OCI-M2 (cell line): ENCODE measurements at regions not wholly inside any gene's neighbourhood (a gene's known extent, or its start where the extent isn't known, plus 50 kb on each side); places are given as distances from the start of the nearest gene placed in this dataset.
"Not testable (repeated sequence)": the region's sequence is repeated elsewhere in the genome, so short reads cannot be mapped to it uniquely, and the experiment has no call there.

Experiments used
- DNase-seq: peaks from one replicate; lab custom pipeline; 2025; ENCODE audit not compliant: unreplicated experiment; lab: John Stamatoyannopoulos, UW

DNA sequence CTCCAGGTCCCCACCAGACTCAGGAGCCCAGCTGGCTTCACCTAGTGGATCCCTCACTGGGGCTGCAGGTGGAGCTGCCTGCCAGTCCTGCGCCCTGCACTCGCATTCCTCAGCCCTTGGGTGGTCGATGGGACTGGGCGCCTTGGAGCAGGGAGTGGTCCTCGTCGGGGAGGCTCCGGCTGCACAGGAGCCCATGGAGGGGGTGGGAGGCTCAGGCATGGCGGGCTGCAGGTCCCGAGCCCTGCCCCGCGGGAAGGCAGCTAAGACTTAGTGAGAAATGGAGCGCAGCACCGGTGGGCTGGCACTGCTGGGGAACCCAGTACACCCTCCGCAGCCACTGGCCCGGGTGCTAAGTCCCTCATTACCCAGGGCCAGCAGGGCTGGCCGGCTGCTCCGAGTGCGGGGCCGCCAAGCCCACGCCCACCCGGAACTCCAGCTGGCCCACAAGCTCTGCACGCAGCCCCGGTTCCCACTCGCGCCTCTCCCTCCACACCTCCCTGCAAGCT is 203.4 kb downstream of the DSC3 start:
- DNase-seq: not testable (repeated sequence)

DNA sequence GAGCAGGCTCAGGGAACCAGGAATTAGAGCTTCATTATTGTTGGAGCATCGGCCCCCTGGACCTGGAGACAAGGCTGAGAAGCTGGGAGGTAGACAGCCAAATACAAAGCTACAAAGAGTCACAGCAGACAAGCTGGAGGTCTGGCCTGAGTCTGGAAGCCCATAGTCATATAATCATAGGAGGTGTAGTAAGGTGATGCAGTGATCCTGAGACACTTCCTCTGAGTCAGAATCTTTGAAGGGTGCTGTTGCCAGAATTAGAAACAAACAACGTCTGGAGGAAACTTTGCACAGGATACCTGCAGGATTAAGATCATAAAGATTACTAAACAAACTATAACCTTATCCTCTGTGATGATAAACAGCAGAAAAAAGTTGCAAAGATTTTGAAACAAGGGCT is 213.8 kb downstream of the DSC3 start:
- DNase-seq: no peak

DNA sequence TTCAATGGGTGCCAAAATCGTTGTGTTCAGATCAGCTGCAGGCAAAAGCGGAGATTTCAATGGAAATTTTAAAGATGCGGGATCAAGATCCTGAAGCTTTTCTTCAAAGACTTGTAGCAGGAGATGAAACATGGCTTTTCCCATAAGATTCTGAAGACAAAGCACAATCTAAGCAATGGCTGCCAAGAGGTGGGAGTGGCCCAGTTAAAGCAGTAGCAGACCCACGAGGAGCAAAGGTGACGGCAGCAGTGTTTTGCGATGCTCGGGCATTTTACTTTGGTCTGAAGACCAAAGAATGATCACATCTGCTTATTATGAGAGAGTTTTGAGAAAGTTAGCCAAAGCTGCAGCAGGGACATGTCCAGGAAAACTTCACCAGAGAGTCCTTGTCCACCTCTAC is 222.9 kb downstream of the DSC3 start:
- no peak for DNase-seq

DNA sequence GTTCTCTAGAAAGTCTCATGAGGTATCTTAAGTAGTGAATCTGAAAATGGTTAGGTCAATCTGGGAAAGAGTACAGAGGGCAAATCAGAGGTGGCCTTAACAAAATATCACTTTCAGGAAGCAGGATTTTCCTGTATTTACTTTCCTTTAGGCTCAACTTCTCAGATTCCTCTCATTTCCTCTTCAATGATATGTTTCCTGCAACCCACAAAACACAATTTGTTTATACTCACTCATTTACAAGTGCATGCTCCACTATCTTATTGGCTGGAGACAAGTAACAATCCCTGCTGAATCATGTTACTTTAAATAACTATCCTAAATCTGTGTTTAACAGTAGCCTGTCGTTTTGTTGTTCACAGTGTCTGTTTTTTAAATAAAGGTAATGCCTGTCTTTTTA is 228.1 kb downstream of the DSC3 start:
- DNase-seq: no peak

DNA sequence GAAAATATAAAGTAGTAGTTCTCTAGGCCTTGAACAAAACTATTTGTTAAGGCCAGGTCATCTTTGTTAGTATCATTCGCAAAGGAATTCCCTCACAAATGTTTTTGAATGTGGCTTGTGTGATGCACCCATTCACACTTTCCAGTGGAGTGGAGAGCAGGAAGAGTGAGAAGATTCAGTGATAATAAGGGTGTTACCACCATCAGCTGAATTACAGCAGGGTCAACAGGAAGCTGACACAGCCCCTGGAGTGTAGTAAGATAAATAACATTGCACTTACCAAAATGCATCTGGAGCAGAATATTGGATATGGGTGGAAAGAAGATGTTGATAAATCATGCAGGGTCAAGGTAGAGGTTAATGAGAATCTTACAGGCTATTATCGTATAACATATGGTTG is 231.0 kb downstream of the DSC3 start:
- DNase-seq: no peak

DNA sequence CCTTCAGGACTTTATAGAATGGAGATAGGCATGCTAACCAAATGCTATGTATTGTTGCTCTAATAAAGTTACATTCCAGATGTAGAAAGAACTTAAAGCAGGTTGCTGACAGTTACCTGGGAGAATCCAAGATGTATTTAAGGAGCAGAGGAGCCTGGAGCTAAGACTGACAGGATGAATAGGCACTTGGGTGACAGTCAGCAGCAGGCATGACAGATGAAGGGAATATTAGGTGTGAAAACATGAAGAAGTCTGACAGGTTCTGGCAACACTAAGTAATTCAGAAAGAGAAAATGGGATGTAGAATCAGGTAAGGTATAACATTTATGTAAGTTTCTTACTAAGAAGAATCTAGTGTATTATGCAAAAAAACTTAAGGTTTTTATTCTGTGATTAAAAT is 232.0 kb downstream of the DSC3 start:
- DNase-seq: no peak

DNA sequence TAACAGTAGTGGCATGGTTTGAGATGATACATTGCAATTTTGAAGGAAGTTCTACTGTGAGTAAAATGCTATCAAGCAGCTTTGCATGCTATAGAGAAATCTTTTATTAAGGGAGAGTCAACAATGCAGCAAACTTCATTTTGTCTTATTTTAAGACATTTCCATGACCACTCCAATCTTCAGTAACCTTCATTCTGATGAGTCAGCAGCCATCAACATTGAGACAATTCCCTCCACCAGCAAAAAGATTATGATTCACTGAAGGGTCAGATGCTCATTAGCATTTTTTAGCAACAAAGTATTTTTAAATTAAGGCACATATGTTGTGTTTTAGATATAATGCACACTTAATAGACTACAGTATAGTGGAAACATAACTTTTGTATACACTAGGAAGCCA is 235.7 kb downstream of the DSC3 start:
- DNase-seq: no peak

DNA sequence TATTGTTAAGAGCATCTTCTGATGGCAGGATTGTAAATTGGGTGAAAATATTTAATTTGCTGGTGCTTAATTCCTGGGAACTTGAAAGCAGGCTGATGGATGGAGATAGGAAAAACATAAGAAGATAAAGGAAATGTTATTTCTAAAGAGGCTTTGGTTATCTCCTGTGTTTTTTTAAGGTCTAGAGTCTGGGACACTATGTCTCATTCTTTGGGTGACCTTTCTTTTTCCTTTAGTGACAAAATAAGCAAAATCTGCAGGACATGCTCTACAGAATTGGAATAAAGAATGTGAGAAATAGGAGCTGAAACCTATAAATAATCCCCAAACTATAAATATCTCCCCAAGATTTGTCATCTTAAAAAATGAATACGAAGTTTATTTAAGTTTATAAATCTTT is 241.7 kb downstream of the DSC3 start:
- DNase-seq: no peak

DNA sequence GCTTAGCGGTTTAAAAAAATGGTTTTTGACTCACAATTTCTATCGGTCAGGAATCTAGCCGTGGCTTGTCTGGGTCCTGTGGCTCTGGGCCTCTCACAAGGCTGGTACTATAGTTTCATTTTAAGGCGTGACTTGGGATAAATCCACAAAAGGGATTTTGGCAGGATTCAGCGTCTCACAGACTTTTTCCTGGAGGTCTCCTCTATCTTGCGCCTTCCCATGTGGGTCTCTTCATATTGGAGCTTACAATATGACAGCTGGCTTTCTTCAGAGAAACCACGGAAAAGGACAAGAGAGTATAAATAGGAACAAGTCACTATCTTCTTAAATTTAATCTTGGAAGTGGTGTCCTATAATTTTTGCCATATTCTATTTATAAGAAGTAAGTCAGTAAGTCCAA is 250.5 kb downstream of the DSC3 start:
- DNase-seq: no peak

DNA sequence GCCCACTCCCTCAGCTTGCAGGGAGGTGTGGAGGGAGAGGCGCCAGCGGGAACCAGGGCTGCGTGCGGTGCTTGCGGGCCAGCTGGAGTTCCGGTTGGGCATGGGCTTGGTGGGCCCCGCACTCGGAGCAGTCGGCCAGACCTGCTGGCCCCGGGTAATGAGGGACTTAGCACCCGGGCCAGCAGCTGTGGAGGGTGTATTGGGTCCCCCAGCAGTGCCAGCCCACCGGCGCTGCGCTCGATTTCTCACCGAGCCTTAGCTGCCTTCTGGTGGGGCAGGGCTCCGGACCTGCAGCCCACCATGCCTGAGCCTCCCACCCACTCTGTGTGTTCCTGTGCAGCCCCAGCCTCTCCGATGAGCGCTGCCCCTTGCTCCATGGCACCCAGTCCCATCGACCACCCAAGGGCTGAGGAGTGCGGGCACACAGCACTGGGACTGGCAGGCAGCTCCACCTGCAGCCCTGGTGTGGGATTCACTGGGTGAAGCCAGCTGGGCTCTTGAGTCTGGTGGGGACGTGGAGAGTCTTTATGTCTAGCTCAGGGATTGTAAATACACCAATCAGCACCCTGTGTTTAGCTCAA is 254.0 kb downstream of the DSC3 start:
- DNase-seq: not testable (repeated sequence)

DNA sequence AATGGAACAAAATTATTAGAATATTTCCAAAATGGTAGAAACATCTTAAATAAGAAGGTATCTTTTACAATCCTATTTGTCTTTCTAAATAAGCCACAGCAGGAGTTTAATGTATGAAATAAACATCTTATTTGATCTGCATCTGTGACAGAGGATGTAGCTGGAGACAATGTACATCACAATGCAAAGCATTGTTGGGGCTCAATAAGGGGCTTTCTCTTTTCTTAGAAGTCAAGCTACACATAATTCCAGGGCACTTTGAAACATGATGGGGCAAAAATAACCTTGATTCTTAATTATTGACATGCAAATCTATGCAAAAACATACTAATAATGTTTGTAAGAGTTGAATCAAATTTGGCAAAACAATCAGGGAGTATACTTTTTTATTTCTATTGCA is 255.1 kb downstream of the DSC3 start:
- no peak for DNase-seq

DNA sequence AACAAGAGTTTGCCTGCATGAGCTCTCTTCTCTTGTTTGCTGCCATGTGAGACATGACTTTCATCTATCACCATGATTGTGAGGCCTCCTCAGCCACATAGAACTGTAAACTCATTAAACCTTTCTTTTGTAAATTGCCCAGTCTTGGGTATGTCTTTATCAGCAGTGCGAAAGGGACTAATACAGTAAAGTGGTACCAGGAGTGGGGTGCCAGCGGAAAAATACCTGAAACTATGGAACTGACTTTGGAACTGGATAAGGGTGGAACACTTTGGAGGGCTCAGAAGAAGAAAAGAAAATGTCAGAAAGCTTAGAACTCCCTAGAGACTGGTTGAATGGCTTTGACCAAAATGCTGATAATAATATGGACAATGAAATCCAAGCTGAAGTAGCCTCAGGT is 260.9 kb downstream of the DSC3 start:
- DNase-seq: no peak

DNA sequence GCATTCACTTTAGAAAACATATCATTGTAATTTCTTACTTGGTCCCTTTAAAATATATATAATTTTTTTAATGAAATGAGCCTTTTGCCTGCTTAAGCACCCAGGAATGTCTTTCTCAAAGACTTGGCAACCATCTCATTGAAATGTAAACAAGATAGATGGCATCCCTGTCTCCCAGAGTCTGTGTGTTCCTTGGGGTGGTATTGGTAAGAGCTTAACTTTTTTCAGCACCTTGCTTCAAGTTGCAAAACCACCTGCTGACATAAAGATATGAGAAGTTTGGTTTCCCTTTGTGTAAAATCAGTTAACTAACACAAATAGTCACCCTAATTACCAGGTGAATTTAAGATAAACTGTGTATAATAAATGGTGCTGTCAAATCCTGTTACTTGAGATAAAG is 266.9 kb downstream of the DSC3 start:
- DNase-seq: no peak

DNA sequence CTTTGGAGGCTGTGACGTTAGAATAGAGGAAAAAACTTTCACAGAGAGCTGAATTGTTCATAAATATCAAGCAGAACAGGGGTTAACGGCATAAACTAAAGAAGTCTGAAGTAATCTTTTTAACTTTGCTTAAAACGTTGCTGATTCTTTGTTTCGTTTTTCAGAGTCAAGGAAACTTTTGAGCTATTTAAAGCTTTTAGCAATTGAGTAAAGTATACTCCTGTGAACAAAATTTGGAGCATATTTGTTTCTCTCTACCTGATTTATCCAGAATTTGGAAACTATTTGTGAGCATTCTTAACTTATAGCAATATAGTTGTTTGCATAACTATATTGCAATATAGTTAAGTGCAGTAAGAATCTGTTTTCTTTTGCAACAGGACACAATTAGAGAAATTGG is 270.4 kb downstream of the DSC3 start:
- DNase-seq: not testable (repeated sequence)

DNA sequence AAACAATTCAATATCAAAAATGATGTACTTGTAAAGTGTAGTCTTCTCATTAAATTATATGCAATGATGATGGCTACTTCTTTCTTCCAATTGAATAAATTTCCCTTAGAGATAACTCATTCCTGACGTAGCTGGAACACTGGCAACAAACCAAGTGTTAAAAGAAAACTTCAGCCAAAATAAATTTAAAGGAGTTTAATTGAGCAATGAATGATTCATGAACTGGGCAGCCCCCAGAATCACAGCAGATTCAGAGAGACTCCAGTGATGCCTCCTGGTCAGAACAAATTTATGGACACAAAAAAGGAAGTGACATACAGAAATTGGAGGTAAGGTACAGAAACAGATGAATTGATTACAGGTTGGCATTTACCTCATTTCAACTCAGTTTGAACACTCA is 276.5 kb downstream of the DSC3 start:
- DNase-seq: no peak

DNA sequence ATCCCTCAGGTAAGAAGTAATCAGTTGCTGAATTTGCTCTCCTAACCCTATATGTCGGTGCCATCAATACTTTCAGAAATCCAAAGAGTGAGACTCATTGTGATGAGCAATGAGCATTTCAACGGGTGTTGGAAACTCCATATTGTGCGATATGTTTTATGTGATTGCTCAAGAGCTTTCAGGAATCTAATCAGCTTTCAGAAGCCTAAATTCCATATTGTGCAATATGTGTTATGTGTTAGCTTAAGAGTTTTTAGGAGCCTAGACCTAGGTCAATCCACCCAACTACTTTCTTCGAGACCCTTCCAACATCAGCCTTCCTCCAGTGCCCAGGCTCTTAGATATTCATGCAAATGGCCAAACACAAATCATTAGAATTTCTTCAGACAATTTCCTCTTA is 277.3 kb downstream of the DSC3 start:
- DNase-seq: no peak

DNA sequence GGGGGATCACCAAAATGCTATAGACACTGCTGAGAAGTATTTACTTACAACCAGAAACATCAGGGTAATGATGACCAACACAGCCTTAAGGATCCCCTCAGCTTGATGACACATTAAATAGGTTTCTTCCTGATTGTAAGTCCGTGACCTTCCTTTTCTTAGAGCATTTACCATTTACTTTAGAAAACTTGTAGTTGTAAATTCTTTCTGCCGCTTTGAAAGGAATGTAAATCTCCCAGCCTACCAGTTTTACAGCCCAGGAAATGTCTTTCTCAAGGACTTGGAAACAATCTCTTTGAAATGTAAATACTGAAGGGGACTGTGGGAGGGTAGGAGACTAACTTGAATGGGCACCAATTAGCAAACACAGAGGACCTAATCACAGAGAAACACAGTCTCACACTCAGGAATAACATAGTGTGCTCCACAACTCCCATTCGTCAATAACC is 278.6 kb downstream of the DSC3 start:
- DNase-seq: no peak

DNA sequence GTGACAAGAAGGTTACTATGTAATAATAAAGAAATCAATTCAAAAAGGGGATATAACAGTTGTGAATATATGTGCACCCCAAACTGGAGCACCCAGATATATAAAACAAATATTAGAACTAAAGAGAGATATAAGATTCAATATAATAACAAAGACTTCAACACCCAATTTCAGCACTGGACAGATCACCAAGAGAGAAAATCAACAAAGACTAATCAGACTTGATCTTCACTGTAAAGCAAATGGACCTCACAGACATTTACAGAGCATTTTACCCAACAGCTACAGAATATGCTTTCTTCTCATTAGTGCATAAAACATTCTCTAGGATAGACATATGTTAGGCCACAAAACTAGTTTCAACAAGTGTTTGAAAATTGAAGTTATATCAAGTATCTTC is 287.7 kb downstream of the DSC3 start:
- no peak for DNase-seq

DNA sequence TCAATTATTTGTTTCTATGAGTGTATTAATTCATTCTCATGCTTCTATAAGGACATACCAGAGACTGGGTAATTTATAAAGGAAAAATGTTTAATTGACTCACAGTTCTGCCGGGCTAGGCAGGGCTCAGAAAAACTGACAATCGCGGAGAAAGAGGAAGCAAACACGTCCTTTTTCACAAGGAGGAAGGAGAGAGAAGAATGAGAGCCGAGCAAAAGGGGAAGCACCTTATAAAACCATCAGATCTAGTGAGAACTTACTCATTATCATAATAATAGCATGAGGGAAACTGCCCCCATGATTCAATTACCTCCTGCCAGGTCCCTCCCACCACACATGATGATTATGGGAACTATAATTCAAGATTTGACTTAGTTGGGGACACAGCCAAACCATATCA is 294.0 kb downstream of the DSC3 start:
- DNase-seq: no peak

DNA sequence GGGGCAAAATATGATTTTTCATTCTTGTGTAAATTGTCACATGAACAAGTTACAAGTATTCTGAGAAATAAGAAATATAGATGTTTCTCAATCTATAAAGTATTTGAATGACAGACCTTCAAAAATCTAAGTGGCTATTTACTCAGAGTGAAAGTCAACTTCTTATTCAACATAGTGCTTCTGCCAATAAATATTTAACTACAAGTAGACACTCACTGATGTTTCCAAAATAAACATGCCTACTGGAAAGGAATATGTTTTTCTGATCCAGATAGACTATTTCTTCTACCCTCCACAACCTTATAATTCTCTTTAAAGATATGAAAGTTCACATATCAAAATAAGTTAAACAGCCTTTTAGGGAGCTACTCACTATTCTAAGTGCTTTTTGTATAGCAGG is 296.3 kb downstream of the DSC3 start:
- DNase-seq: no peak

DNA sequence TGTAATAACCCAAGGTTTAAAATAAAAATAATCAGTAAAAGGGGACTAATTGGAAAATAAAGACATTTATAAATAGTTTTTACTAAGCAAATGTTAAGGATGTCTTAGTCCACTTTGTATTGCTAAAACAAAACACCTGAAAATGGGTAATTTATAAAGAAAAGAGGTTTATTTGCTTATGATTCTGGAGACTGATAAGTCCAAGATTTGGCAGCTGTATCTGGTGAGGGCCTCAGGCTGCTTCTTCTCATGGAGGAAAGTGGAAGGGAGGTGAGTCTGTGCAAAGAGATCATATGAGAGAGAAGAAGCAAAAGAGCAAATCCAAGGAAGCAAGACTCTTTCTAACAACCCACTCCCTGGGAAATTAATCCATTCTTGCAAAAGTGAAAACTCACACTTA is 299.5 kb downstream of the DSC3 start:
- no peak for DNase-seq

DNA sequence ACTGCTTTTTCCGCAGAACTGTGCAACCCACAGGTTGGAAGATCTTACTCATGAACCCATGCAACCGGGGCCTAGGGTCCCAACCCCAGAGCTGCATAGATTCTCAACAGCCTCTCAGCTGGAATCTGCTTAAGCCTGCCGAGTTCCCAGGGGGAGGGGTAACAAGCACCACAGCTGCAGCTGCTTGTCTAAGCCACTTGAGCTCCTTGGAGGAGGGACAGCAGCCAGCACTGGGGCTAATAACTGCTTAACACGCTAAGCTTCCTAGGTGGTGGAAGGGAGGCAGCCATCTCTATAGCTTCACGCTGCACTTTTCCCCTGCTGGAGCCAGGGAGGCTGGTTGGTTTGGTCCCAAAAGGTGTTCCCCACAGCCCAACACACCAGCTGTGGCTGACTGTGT is 311.6 kb downstream of the DSC3 start:
- DNase-seq: no peak

DNA sequence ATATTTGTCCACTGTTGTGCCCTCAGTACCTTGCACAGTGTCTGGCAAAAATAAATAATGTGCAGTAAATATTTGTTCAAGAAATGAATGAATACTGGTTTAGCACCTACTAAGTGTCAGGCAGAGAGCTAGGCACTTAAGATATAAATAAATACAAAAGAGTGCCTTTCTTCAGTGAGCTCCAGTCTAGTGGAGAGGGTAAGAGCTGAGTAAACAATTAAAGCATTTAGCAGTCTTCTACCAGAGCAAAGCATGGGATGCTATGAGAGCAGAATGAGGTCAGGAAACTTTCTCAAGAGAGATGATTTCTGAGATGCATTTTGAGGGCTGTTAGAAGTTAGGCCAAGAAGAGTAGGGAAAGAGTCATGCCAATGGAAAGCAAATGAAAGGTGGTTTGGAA is 314.7 kb downstream of the DSC3 start:
- no peak for DNase-seq

DNA sequence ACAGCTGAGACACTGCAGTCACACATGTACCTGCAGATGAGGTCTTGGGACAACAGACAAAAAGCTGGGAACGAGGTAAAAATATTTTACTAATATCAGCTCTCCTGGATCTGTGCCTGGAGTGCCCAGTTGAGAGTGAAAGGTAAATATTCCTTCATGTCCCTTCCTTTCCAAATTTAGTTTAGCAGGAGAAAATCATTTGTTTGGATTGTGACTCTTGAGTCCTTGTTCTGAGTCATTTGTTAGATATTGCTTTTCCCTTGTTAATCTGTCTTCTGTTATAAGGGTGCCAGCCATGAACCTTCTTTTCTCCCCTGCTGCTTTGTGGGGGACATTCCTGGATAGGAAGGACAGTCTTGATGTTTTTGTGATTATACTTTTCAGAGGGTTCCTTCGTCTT is 329.2 kb downstream of the DSC3 start:
- DNase-seq: no peak
